ENCODE measurements at regions not wholly inside any gene's neighbourhood (a gene's known extent, or its start where the extent isn't known, plus 50 kb on each side); places are given as distances from the start of the nearest gene placed in this dataset.

DNA sequence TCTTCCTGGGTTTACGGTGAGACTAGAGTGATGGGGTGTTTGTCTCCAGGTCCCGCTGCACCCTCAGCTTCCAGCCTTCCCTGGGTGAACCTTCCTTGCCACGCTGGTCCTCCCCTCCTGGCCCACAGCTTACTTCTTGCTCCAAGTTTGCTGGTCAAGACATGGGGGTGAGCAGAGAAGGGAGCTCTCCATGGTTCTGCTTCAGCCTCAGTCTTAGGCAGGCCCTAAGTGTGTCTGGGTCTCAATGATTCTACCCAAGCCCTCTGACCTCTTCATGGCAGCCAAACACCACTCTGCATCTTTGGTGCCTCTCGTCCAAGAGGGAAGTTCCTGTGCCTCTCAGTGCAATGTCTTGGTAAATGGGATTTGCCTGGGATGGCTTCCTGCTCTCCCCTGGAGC is 356.5 kb upstream of the KLF6 start:
- Histone ChIP-seq H3K36me3 (no peaks in the 10 kb centered on the region), H3K4me3 (ENCODE audit: low read depth, low read length) (no peak overlapping the region), H3K4me1 (no peaks in the 10 kb centered on the region), H3K9me3 (no peaks in the 10 kb centered on the region), H3K27me3 (no peaks in the 10 kb centered on the region)
- TF ChIP-seq CTCF (IDR thresholded peaks at IDR 0.05; ENCODE audit: low read depth, low read length) = no peak
- DNase-seq = no peak

- no peaks in the 10 kb centered on the region for H3K4me1 ChIP-seq
- H3K27me3 ChIP-seq = no peaks in the 10 kb centered on the region
- no peaks in the 10 kb centered on the region for H3K9me3 ChIP-seq
- no peak for DNase-seq
- TF ChIP-seq CTCF (IDR thresholded peaks at IDR 0.05; ENCODE audit: low read depth, low read length) = no peak
- H3K36me3 ChIP-seq = no peaks in the 10 kb centered on the region
- no peak overlapping the region for H3K4me3 ChIP-seq (ENCODE audit: low read depth, low read length)
Observed at GRCh38 chr10:4138146-4138721, 353.2 kb upstream of the KLF6 start.

DNA sequence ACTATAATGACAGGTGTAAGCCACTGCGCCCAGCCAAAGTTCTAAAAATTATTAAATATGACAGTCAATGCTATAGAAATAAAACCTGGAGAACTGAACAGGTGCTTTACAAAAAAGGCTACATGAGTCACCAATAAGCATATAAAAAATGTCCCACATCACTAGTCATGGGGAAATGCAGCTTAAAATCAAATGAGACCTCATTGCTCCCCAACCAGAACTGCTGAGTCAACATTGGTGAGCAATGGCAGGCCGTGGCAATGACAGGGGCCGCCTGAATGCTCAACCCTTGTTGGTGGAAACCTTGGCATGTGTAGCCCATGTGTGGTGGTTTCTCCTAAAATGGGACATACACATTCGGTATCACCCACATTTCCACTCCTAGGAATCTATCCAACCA is 352.3 kb upstream of the KLF6 start:
- DNase-seq = no peak
- H3K27me3 ChIP-seq = no peaks in the 10 kb centered on the region
- TF ChIP-seq CTCF (IDR thresholded peaks at IDR 0.05; ENCODE audit: low read depth, low read length) = no peak
- no peak overlapping the region for H3K4me3 ChIP-seq (ENCODE audit: low read depth, low read length)
- no peaks in the 10 kb centered on the region for H3K4me1 ChIP-seq
- H3K36me3 ChIP-seq = no peaks in the 10 kb centered on the region
- no peaks in the 10 kb centered on the region for H3K9me3 ChIP-seq

GRCh38 chr10:4136121-4136520 is 351.1 kb upstream of the KLF6 start:
- Histone ChIP-seq H3K27me3 (no peaks in the 10 kb centered on the region), H3K9me3 (no peaks in the 10 kb centered on the region), H3K4me1 (no peaks in the 10 kb centered on the region), H3K4me3 (ENCODE audit: low read depth, low read length) (no peak overlapping the region), H3K36me3 (no peaks in the 10 kb centered on the region)
- no peak for TF ChIP-seq CTCF (IDR thresholded peaks at IDR 0.05; ENCODE audit: low read depth, low read length)
- DNase-seq = no peak

GRCh38 chr10:4132216-4132556 is 347.2 kb upstream of the KLF6 start:
- Histone ChIP-seq H3K4me3 (ENCODE audit: low read depth, low read length) (no peak overlapping the region), H3K27me3 (no peaks in the 10 kb centered on the region), H3K4me1 (no peaks in the 10 kb centered on the region), H3K36me3 (no peaks in the 10 kb centered on the region), H3K9me3 (no peaks in the 10 kb centered on the region)
- no peak for TF ChIP-seq CTCF (IDR thresholded peaks at IDR 0.05; ENCODE audit: low read depth, low read length)
- no peak for DNase-seq

GRCh38 chr10:4131407-4132215 is 346.6 kb upstream of the KLF6 start:
- Histone ChIP-seq H3K9me3 (no peaks in the 10 kb centered on the region), H3K4me1 (no peaks in the 10 kb centered on the region), H3K4me3 (ENCODE audit: low read depth, low read length) (no peak overlapping the region), H3K36me3 (no peaks in the 10 kb centered on the region), H3K27me3 (no peaks in the 10 kb centered on the region)
- no peak for TF ChIP-seq CTCF (IDR thresholded peaks at IDR 0.05; ENCODE audit: low read depth, low read length)
- no peak for DNase-seq
